Natural killer cell (primary cell): ENCODE measurements at regions not wholly inside any gene's neighbourhood (a gene's known extent, or its start where the extent isn't known, plus 50 kb on each side); places are given as distances from the start of the nearest gene placed in this dataset.

ENCODE experiments used
- ATAC-seq, 3 donors: fragments of 150-1000 bp in 2 of 3; fragments of 200-7000 bp in 1 of 3; cut with Tn5 transposase; 1 replicate in 1 of 3; 2 replicates in 2 of 3; pipeline ENCODE4 v1.10.0; 2021; ENCODE audit warnings: mild to moderate bottlenecking in 2 of 3, moderate library complexity in 2 of 3
- DNase-seq, 2 donors: peaks; one replicate each; pipeline versions ENCODE4 v3.0.0 to v3.0.0-alpha.2; 2013 to 2021; ENCODE audit warnings: mixed read lengths in 1 of 2
- H3K27ac ChIP-seq: one replicate; pipeline ENCODE4 v1.5.1; 2013; ENCODE audit warnings: mild to moderate bottlenecking, low read length
- H3K27me3 ChIP-seq: one replicate; pipeline ENCODE4 v1.6.1; 2013; ENCODE audit warnings: low read length; ENCODE audit not compliant: control insufficient read depth, insufficient read depth
- H3K36me3 ChIP-seq: one replicate; pipeline ENCODE4 v1.6.1; 2013; ENCODE audit warnings: low read length; ENCODE audit not compliant: control insufficient read depth, insufficient read depth
- H3K4me1 ChIP-seq: one replicate; pipeline ENCODE4 v1.6.1; 2013; ENCODE audit warnings: low read length; ENCODE audit not compliant: control insufficient read depth, insufficient read depth
- H3K4me3 ChIP-seq: one replicate; pipeline ENCODE4 v1.5.1; 2013; ENCODE audit warnings: low read length
- H3K9me3 ChIP-seq: one replicate; pipeline ENCODE4 v1.6.1; 2013; ENCODE audit warnings: low read length; ENCODE audit not compliant: control insufficient read depth, insufficient read depth
- H3K27ac Mint-ChIP-seq, 2 donors: one replicate each; pipeline ENCODE4 v1.8.0; 2022; ENCODE audit warnings: mild to moderate bottlenecking in 2 of 2, mixed read lengths in 2 of 2, moderate library complexity in 1 of 2
- H3K27me3 Mint-ChIP-seq, 2 donors: one replicate each; pipeline ENCODE4 v1.8.0; 2022; ENCODE audit warnings: low read depth in 2 of 2, mixed read lengths in 2 of 2
- H3K36me3 Mint-ChIP-seq: one replicate; pipeline ENCODE4 v1.8.0; 2022; ENCODE audit warnings: mixed read lengths
- H3K4me1 Mint-ChIP-seq, 2 donors: one replicate each; pipeline ENCODE4 v1.8.0; 2022; ENCODE audit warnings: mixed read lengths in 2 of 2
- H3K4me3 Mint-ChIP-seq: one replicate; pipeline ENCODE4 v1.8.0; 2022; ENCODE audit warnings: mild to moderate bottlenecking, moderate library complexity, mixed read lengths
- H3K9me3 Mint-ChIP-seq, 2 donors: one replicate each; pipeline ENCODE4 v1.8.0; 2022; ENCODE audit warnings: mixed read lengths in 2 of 2
- WGBS: methylation state at CpG from one replicate; pipeline ENCODE4 v1.1.7; 2013; ENCODE audit warnings: missing lambda C conversion rate; ENCODE audit not compliant: insufficient coverage; 5-methylcytosine and 5-hydroxymethylcytosine counted together
- intact Hi-C: fragments of 100-400 bp; cut with micrococcal nuclease; formaldehyde crosslinking; loops from one replicate; pipeline ENCODE4 v1.14.2; 2022
- TF ChIP-seq, protein P1 (sequence below): fragments of 200-600 bp; IDR thresholded peaks from one replicate; pipeline ENCODE4 v1.8.0; 2022; ENCODE audit warnings: antibody characterized with exemption

DNA sequence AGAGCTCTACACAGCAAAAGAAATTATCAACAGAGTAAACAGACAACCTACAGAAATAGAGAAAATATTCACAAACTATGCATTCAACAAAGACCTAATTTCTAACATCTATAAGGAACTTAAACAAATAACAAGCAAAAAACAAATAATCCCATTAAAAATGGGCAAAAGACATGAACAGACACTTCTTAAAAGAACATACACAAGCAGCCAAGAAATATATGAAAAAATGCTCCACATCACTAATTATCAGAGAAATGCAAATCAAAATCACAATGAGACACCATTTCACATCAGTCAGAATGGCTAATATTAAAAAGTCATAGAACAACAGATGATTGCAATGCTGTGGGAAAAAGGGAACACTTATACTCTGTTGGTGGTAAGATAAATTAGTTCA, 100.7 kb upstream of the LGR5 start:
- Histone ChIP-seq H3K36me3 (no peaks in the 10 kb centered on the region), H3K9me3 (no peaks in the 10 kb centered on the region), H3K27ac (no peak overlapping the region), H3K27me3 (no peaks in the 10 kb centered on the region), H3K4me3 (no peak overlapping the region), H3K4me1 (no peaks in the 10 kb centered on the region)
- intact Hi-C loops = no loop called here
- no peaks in the 10 kb centered on the region for H3K27me3 Mint-ChIP-seq
- H3K4me3 Mint-ChIP-seq = no peak overlapping the region
- ATAC-seq (no peak), DNase-seq (no peak)
- H3K27ac Mint-ChIP-seq = no peak overlapping the region
- H3K4me1 Mint-ChIP-seq = no peaks in the 10 kb centered on the region
- no peaks in the 10 kb centered on the region for H3K36me3 Mint-ChIP-seq
- H3K9me3 Mint-ChIP-seq = peaks cover 9 to 10% of the 10 kb centered on the region in 2 donors
- TF ChIP-seq, protein P1, sequence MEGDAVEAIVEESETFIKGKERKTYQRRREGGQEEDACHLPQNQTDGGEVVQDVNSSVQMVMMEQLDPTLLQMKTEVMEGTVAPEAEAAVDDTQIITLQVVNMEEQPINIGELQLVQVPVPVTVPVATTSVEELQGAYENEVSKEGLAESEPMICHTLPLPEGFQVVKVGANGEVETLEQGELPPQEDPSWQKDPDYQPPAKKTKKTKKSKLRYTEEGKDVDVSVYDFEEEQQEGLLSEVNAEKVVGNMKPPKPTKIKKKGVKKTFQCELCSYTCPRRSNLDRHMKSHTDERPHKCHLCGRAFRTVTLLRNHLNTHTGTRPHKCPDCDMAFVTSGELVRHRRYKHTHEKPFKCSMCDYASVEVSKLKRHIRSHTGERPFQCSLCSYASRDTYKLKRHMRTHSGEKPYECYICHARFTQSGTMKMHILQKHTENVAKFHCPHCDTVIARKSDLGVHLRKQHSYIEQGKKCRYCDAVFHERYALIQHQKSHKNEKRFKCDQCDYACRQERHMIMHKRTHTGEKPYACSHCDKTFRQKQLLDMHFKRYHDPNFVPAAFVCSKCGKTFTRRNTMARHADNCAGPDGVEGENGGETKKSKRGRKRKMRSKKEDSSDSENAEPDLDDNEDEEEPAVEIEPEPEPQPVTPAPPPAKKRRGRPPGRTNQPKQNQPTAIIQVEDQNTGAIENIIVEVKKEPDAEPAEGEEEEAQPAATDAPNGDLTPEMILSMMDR = no peak

- TF ChIP-seq, protein P1 = no peak
- Mint-ChIP-seq H3K27me3 (no peaks in the 10 kb centered on the region), H3K36me3 (no peaks in the 10 kb centered on the region), H3K4me3 (no peak overlapping the region), H3K27ac (no peak overlapping the region), H3K9me3 (peaks cover 5 to 6% of the 10 kb centered on the region in 2 donors), H3K4me1 (no peaks in the 10 kb centered on the region)
- H3K4me1 ChIP-seq = no peaks in the 10 kb centered on the region
- no peaks in the 10 kb centered on the region for H3K27me3 ChIP-seq
- H3K27ac ChIP-seq = no peak overlapping the region
- intact Hi-C loops = no loop called here
- ATAC-seq = no peak
- no peak for DNase-seq
- no peaks in the 10 kb centered on the region for H3K36me3 ChIP-seq
- H3K4me3 ChIP-seq = no peak overlapping the region
- H3K9me3 ChIP-seq = no peaks in the 10 kb centered on the region
These were observed 103.7 kb upstream of the LGR5 start for GRCh38 chr12:71335963-71336257.

DNA sequence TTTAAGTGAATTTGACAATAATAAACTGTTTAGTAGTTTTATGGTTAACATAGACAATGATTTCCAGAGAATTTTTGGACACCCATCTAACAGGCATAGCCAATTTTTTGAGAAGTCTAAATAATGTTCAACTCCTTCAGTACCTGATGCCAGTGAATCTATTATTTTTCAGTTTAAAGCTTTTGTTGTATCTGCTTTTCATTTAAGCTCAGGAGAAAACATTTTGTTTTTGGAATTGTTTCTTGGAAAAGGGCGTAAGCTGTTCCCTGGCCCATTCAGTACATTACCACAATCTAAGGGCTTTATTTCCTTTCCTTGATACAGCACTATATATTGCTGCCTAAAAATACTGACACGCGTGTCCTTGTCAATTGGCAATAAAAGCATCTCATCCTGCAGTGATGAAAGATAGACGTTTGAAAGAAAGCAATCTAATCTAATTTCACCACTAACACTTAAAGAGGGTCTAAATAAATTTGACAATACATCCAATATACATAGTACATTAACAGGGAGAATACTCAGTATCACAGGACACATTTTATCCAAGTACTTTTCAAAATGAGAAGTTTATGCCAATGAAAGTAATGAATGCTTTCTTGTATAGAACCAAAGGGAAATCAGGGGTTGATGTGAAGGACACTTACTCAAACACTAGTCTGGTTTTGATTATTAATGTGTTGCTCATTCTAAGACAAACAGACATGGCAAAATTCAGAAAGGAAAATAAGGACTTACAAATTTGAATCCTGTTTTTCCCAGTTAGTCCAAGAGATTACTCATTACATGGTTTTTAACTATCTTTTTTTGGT, 104.2 kb upstream of the LGR5 start:
- WGBS = 74% methylated on average over 3 of the region's 4 CpGs
- H3K4me1 Mint-ChIP-seq = no peaks in the 10 kb centered on the region
- ATAC-seq = no peak
- Histone ChIP-seq H3K27me3 (no peaks in the 10 kb centered on the region), H3K4me1 (no peaks in the 10 kb centered on the region), H3K36me3 (no peaks in the 10 kb centered on the region), H3K4me3 (no peak overlapping the region), H3K27ac (no peak overlapping the region), H3K9me3 (no peaks in the 10 kb centered on the region)
- no peak overlapping the region for H3K27ac Mint-ChIP-seq
- TF ChIP-seq, protein P1 = no peak
- H3K9me3 Mint-ChIP-seq = peaks cover 4 to 5% of the 10 kb centered on the region in 2 donors
- DNase-seq = no peak
- H3K4me3 Mint-ChIP-seq = no peak overlapping the region
- no peaks in the 10 kb centered on the region for H3K27me3 Mint-ChIP-seq
- H3K36me3 Mint-ChIP-seq = no peaks in the 10 kb centered on the region
- intact Hi-C loops = no loop called here

GRCh38 chr12:71333418-71333817, 106.2 kb upstream of the LGR5 start:
- intact Hi-C loops = no loop called here
- Mint-ChIP-seq H3K36me3 (no peaks in the 10 kb centered on the region), H3K27me3 (no peaks in the 10 kb centered on the region), H3K4me3 (no peak overlapping the region), H3K27ac (no peak overlapping the region), H3K4me1 (no peaks in the 10 kb centered on the region), H3K9me3 (peaks cover 7 to 8% of the 10 kb centered on the region in 2 donors)
- no peaks in the 10 kb centered on the region for H3K9me3 ChIP-seq
- DNase-seq (no peak), ATAC-seq (no peak)
- TF ChIP-seq, protein P1 = no peak
- H3K4me1 ChIP-seq = no peaks in the 10 kb centered on the region
- no peaks in the 10 kb centered on the region for H3K27me3 ChIP-seq
- no peak overlapping the region for H3K27ac ChIP-seq
- no peak overlapping the region for H3K4me3 ChIP-seq
- no peaks in the 10 kb centered on the region for H3K36me3 ChIP-seq
- no CpG with 5 or more reads among the region's 1 CpG for WGBS
